OCI-LY3 (cell line): ENCODE measurements at regions not wholly inside any gene's neighbourhood (a gene's known extent, or its start where the extent isn't known, plus 50 kb on each side); places are given as distances from the start of the nearest gene placed in this dataset.

Source experiments
- EZH2phosphoT487 ChIP-seq: fragments of 200-600 bp; shearing (Covaris generic); IDR thresholded peaks from 2 replicates; pipeline ENCODE4 v1.6.1; 2018; ENCODE audit warnings: antibody characterized with exemption, mixed run types, low read depth
- TF ChIP-seq, protein P1 (sequence below): fragments of 200-600, 300-600 bp; sonication (generic); IDR thresholded peaks from 2 replicates; pipeline ENCODE4 v1.5.1; 2014; ENCODE audit warnings: antibody characterized with exemption, low read length, low read depth

DNA sequence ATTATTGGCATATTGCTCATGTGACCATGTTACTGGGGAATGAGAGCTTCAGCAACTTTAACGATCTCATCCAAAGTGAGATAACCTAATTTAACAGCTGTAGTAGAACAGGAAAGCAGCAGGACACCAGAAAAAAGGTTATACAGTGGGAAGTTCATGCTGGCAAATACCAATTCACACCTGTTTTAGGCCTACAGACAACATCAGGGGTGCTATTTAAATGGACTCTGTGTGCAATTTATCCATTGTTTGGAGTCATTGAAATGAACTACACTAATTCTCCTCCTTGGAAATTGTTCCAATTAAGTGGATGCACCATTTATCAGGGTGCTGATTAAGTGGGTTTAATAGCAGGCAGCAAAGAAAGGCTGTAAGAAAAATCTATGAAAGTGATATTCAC, 424.4 kb upstream of the LMO3 start:
- TF ChIP-seq, protein P1, sequence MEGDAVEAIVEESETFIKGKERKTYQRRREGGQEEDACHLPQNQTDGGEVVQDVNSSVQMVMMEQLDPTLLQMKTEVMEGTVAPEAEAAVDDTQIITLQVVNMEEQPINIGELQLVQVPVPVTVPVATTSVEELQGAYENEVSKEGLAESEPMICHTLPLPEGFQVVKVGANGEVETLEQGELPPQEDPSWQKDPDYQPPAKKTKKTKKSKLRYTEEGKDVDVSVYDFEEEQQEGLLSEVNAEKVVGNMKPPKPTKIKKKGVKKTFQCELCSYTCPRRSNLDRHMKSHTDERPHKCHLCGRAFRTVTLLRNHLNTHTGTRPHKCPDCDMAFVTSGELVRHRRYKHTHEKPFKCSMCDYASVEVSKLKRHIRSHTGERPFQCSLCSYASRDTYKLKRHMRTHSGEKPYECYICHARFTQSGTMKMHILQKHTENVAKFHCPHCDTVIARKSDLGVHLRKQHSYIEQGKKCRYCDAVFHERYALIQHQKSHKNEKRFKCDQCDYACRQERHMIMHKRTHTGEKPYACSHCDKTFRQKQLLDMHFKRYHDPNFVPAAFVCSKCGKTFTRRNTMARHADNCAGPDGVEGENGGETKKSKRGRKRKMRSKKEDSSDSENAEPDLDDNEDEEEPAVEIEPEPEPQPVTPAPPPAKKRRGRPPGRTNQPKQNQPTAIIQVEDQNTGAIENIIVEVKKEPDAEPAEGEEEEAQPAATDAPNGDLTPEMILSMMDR: no peak
- no peak for TF ChIP-seq EZH2phosphoT487
